Nephron progenitor cell (in vitro differentiated cells): ENCODE measurements at regions not wholly inside any gene's neighbourhood (a gene's known extent, or its start where the extent isn't known, plus 50 kb on each side); places are given as distances from the start of the nearest gene placed in this dataset.

Experiments
- DNase-seq: peaks from one replicate; pipeline ENCODE4 v3.0.0; 2021
- H3K27ac Mint-ChIP-seq: 2 replicates; pipeline ENCODE4 v1.8.0; 2021; ENCODE audit warnings: mild to moderate bottlenecking, moderate library complexity, mixed read lengths
- H3K27me3 Mint-ChIP-seq: 2 replicates; pipeline ENCODE4 v1.8.0; 2021; ENCODE audit warnings: mild to moderate bottlenecking, low read depth, mixed read lengths; ENCODE audit not compliant: poor library complexity
- H3K36me3 Mint-ChIP-seq: 2 replicates; pipeline ENCODE4 v1.8.0; 2021; ENCODE audit warnings: low read depth, mixed read lengths
- H3K4me1 Mint-ChIP-seq: 2 replicates; pipeline ENCODE4 v1.8.0; 2021; ENCODE audit warnings: mixed read lengths
- H3K4me3 Mint-ChIP-seq: 2 replicates; pipeline ENCODE4 v1.8.0; 2021; ENCODE audit warnings: mild to moderate bottlenecking, moderate library complexity, mixed read lengths
- H3K9me3 Mint-ChIP-seq: 2 replicates; pipeline ENCODE4 v1.8.0; 2021; ENCODE audit warnings: mild to moderate bottlenecking, moderate library complexity, mixed read lengths
- TF ChIP-seq, protein P1 (sequence below): fragments of 200-600 bp; sonication (generic); IDR thresholded peaks from 2 replicates; pipeline ENCODE4 v1.5.0; 2021; ENCODE audit warnings: antibody characterized with exemption

- H3K36me3 Mint-ChIP-seq: no peaks in the 10 kb centered on the region
- H3K9me3 Mint-ChIP-seq: no peaks in the 10 kb centered on the region
- TF ChIP-seq, protein P1, sequence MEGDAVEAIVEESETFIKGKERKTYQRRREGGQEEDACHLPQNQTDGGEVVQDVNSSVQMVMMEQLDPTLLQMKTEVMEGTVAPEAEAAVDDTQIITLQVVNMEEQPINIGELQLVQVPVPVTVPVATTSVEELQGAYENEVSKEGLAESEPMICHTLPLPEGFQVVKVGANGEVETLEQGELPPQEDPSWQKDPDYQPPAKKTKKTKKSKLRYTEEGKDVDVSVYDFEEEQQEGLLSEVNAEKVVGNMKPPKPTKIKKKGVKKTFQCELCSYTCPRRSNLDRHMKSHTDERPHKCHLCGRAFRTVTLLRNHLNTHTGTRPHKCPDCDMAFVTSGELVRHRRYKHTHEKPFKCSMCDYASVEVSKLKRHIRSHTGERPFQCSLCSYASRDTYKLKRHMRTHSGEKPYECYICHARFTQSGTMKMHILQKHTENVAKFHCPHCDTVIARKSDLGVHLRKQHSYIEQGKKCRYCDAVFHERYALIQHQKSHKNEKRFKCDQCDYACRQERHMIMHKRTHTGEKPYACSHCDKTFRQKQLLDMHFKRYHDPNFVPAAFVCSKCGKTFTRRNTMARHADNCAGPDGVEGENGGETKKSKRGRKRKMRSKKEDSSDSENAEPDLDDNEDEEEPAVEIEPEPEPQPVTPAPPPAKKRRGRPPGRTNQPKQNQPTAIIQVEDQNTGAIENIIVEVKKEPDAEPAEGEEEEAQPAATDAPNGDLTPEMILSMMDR: no peak
- no peak for DNase-seq
- peaks cover 4% of the 10 kb centered on the region for H3K27me3 Mint-ChIP-seq
- H3K27ac Mint-ChIP-seq: peak overlapping the region; percentile 37
- peaks cover 39% of the 10 kb centered on the region for H3K4me1 Mint-ChIP-seq
- no peak overlapping the region for H3K4me3 Mint-ChIP-seq
These were observed 71.4 kb upstream of the GLS start for GRCh38 chr2:190809139-190809764.

GRCh38 chr2:190809876-190810525 lies 70.6 kb upstream of the GLS start:
- no peaks in the 10 kb centered on the region for H3K36me3 Mint-ChIP-seq
- no peak overlapping the region for H3K27ac Mint-ChIP-seq
- no peak overlapping the region for H3K4me3 Mint-ChIP-seq
- peaks cover 43% of the 10 kb centered on the region for H3K4me1 Mint-ChIP-seq
- TF ChIP-seq, protein P1: no peak
- H3K9me3 Mint-ChIP-seq: no peaks in the 10 kb centered on the region
- DNase-seq: no peak
- peaks cover 4% of the 10 kb centered on the region for H3K27me3 Mint-ChIP-seq

DNA sequence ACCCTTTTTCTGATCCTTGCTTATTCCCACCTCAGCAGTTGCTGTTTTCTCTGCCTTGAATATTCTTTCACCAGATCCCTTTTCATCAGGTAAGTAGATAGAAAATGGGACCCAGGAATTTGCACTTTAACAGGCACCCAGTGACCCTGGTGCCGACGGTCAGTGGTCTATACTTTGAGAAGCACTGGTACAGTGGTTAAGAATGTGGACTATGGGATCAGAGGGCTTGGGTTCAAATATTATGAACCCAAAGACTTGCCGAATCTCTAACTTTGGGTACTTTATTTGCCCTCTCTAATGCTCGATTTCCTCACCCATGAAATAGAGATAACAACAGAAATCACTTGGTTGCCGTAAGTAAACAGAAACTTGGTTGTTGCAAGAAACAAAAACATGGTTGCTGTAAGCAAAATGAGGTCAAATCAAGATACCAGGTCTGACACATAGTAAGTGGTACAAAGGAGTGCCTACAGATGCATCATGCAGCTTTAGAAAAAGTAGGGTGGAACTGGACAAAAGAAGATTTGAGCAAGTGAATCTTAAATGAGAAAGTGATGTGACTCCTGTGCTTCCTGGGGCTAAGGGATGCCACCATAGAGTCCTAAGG lies 69.5 kb upstream of the GLS start:
- DNase-seq: no peak
- TF ChIP-seq, protein P1: no peak
- Mint-ChIP-seq H3K36me3 (no peaks in the 10 kb centered on the region), H3K27ac (no peak overlapping the region), H3K9me3 (no peaks in the 10 kb centered on the region), H3K4me3 (no peak overlapping the region), H3K27me3 (peaks cover 4% of the 10 kb centered on the region), H3K4me1 (peaks cover 43% of the 10 kb centered on the region)

GRCh38 chr2:190811811-190812210 lies 68.8 kb upstream of the GLS start:
- H3K27me3 Mint-ChIP-seq: peaks cover 4% of the 10 kb centered on the region
- H3K9me3 Mint-ChIP-seq: peaks cover 5% of the 10 kb centered on the region
- no peaks in the 10 kb centered on the region for H3K36me3 Mint-ChIP-seq
- no peak overlapping the region for H3K27ac Mint-ChIP-seq
- H3K4me1 Mint-ChIP-seq: peaks cover 43% of the 10 kb centered on the region
- no peak overlapping the region for H3K4me3 Mint-ChIP-seq
- no peak for DNase-seq
- TF ChIP-seq, protein P1: no peak

GRCh38 chr2:190812506-190813294 lies 67.9 kb upstream of the GLS start:
- Mint-ChIP-seq H3K36me3 (no peaks in the 10 kb centered on the region), H3K27me3 (peaks cover 4% of the 10 kb centered on the region), H3K27ac (peak overlapping the region; percentile 15), H3K4me1 (peaks cover 41% of the 10 kb centered on the region), H3K4me3 (no peak overlapping the region), H3K9me3 (peaks cover 12% of the 10 kb centered on the region)
- TF ChIP-seq, protein P1: no peak
- no peak for DNase-seq
